Fibroblast of peridontal ligament (primary cell): ENCODE measurements at regions not wholly inside any gene's neighbourhood (a gene's known extent, or its start where the extent isn't known, plus 50 kb on each side); places are given as distances from the start of the nearest gene placed in this dataset.
A peak's percentile ranks its signal among the peaks of the same experiment; 100 is the strongest.
"Not testable (repeated sequence)": the region's sequence is repeated elsewhere in the genome, so short reads cannot be mapped to it uniquely, and the experiment has no call there.

Experiments
- DNase-seq: peaks from one replicate; pipeline ENCODE4 v3.0.0-alpha.2; 2010; ENCODE audit errors: extremely low read depth

DNA sequence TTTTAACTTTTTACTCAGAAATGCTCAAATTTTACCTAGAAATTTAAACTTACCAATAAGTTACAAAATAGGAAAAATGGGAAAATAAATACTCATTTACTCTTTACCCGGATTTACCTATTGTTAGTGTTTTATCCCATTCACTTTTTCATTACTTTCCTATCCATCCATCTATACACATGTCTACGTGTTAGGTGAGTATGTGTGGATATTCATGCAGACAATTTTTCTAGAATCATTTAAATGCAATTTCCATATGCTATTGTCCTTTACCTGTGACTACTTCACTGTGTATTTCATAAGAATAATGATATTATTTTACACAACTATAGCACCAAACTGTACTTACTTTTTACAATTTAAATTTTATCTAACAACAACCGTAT, 896.6 kb upstream of the INTU start:
- DNase-seq = no peak

GRCh38 chr4:126737899-126738526, 894.7 kb upstream of the INTU start:
- DNase-seq = no peak

GRCh38 chr4:126738527-126738923, 894.2 kb upstream of the INTU start:
- DNase-seq = no peak

- DNase-seq = no peak
Measured at GRCh38 chr4:126738926-126739325, 893.8 kb upstream of the INTU start.

GRCh38 chr4:126740687-126741086, 892.1 kb upstream of the INTU start:
- no peak for DNase-seq

GRCh38 chr4:126742048-126742447, 890.7 kb upstream of the INTU start:
- DNase-seq = no peak

- DNase-seq = no peak
Measured at GRCh38 chr4:126742885-126743284, 889.9 kb upstream of the INTU start.

DNA sequence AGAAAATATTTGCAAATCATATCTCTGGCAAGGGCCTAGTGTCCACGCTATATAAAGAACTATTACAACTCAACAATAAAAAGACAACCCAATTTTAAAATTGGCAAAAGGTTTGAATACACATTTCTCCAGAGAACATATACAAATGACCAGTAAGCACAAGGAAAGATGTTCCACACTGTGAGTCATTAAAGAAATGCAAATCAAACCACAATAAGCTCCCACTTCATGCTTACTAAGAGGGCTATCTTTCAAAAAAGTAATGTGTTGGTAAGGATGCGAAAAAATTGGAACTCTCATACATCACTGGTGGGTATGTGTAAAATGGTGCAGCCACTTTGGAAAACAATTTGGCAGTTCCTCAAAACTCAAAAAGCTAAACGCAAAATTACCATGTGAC, 884.0 kb upstream of the INTU start:
- DNase-seq = peak; percentile 43

- DNase-seq = no peak
Measured at GRCh38 chr4:126750723-126751122, 882.0 kb upstream of the INTU start.

DNA sequence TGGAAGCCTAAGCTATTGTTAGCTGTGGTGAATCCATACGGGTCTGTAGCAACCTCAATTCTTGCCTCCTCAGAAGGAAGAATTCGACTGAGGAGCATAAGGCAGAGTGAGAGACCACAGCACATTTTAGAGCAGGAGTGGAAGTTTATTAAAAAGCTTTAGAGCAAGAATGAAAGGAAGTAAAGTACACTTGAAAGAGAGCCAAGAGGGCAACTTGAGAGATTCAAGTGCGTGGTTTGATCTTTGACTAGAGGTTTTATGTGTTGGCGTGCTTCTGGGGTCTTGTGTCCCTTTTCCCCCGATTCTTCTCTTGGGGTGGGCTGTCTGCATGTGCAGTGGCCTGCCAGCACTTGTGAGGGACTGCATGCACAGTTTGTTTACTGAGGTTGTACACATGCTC, 880.6 kb upstream of the INTU start:
- no peak for DNase-seq

DNA sequence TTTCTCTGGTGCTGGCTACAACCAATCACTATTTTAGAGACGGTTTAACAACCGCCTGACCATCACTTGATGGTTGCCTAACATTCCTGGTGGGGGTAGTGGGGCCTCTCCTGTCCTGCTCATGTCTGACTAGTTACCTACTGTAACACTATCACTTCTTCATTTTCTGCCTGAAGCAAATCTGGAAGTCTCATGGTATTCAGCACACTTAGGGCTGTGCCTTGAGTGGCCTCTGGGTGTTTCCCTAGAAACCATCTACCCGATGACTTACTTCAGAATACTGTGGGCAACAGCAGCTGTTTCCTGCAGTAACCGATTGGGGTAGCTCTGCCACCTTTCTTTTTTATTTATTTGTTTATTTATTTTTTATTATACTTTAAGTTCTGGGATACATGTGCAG, 880.1 kb upstream of the INTU start:
- DNase-seq = no peak

DNA sequence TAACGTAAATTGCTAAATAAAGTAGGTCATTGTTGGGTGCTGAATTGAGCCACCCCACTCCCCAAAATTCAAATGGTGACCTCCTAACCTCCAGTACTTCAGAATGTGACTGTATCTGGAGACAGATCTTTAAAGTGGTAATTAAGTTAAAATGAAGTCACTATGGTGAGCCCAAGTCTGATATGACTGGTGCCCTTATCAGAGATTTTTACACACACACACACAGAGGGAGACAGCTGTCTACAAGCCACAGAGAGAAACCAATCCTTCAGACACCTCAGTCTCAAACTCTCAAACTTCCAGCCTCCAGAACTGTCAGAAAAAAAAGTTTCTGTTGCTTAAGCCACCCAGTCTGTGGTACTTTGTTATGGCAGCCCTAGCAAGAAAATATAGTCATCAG, 879.2 kb upstream of the INTU start:
- DNase-seq = no peak

DNA sequence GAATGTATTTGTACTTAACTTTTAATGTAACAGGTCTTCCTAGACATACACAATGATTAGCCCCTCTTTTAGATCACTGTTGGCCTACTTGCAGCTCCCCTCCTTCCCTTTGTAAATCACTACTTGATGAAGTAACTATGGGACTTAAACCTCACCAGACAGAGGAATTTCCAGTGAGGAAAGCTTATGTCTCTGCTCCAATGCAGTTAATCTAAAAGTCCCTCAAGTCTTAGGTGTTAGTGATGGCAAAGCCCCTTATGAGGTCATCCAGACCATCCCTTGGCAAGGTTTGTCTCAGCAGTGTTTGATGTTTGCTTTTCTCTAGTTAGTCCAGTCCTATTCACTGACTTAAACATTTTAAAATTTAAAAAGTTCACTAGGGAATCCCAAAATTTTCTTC, 877.3 kb upstream of the INTU start:
- no peak for DNase-seq

DNA sequence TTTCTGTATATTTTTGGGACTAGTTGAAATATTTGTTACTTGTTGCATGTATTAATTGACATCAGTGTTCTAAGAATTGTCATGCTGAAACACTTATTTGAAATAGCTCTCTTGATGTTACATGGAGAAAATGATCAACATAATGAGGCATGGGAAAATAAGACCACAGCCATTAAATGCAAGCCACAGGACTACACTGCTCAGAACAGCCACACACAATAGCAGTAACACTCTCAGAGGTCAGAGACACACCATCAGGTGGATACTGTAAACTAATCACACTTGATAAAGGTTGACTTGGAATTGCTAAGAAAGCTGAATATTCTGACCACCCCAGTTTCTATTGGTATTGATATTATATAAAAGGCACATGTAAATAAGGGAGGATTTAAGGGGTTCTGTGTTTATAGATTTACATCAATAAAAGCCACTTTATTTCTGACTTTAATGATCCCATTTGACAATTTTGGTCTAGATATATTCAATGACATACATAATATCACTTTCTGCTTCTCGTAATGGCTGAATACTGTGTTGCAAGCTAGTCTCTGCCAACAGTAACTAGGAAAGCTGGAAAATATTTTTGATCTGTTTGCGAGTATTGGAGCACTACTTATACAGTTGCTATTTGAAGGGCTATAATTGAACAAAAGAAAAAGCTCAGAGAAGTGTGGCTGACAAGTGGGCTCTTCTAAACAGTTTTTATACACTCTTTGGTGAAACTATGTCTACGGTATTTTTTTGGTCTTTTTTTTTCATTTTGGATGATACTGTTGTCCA, 876.5 kb upstream of the INTU start:
- no peak for DNase-seq

- no peak for DNase-seq
Measured at GRCh38 chr4:126757219-126757618, 875.5 kb upstream of the INTU start.

DNA sequence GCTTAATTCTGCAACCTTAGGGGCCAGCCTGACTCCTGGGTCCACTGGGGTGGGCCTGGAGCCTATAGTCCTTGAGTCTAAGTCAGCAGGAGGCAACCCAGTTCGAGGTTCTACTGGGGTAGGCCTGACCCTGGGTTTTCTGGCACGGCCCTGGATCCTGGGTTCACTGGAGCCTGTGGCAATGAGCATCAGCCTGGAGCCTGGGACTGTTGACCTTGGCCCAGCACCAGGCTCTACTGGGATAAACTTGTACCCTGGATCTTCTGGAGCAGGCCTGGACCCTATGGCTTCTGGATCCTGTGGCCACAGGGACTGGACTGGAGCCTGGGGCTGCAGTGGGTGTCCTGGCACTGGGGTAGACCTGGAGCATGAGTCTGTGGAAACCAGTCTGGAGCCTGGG, 874.3 kb upstream of the INTU start:
- no peak for DNase-seq

DNA sequence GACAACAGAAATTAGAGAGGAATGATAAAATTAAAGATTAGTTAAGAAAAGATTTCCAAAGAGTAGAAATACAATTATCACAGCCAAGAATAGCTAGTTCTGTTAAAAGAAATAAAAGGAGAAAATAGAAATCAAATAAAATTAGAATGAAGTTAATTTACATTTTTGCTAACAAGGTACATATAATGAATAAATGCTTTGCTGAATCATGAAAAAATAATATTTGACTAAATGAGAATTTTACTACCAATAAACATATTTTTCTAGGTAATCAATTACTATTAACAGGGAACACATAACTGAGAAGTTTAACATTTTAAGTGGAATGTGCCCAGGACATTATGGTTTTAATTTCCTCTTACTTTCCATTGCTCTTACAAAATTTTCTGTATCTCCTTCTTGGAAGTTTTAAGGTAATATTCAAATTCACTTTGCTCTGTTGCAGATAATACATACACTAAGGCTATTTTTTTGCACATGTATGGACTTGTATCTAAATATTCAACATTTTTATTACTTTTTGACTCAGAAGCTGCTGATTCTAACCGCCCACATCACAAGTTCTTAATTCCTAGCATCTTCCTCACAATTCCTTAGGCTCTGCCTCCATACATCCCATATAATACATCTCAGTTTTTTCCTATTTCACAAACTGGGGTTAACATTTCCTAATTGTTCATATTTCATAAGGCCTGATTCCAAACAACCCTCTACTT, 870.7 kb upstream of the INTU start:
- DNase-seq = no peak

- no peak for DNase-seq
Measured at GRCh38 chr4:126762663-126763247, 870.0 kb upstream of the INTU start.

- DNase-seq = peak; percentile 61
Measured at GRCh38 chr4:126766241-126766640, 866.5 kb upstream of the INTU start.

DNA sequence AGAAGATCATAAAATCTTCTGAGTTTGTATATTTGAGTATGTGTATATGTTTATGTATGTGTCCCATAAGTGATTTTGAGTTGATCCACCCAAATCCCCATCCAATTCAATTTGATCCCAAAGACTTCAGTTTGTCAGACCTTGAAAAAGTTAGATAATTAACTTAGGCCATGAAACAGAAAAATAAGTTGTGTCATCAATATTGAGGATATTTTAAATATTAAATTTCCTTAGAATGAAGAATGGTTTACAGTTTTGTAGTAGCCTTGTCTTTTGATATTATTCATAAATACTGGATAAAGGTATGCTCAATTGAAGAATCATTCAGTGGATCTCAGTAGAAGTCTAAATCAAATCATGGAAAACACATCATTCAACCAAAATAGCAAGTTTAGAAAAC, 864.4 kb upstream of the INTU start:
- DNase-seq = no peak

DNA sequence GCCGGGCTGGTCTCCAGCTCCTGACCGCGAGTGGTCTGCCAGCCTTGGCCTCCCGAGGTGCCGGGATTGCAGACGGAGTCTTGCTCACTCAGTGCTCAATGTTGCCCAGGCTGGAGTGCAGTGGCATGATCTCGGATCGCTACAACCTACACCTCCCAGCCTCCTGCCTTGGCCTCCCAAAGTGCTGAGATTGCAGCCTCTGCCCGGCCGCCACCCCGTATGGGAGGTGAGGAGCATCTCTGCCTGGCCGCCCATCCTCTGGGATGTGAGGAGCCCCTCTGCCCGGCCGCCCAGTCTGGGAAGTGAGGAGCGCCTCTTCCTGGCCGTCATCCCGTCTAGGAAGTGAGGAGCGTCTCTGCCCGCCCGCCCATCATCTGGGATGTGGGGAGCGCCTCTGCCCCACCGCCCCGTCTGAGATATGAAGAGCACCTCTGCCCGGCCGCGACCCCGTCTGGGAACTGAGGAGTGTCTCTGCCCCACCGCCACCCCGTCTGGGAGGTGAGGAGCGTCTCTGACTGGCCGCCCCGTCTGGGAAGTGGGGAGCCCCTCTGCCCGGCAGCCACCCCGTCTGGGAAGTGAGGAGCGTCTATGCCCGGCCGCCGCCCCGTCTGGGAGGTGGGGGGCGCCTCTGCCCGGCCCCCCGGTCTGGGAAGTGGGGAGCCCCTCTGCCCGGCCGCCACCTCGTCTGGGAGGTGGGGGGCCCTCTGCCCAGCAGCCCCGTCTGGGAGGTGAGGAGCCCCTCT, 861.8 kb upstream of the INTU start:
- not testable (repeated sequence) for DNase-seq

DNA sequence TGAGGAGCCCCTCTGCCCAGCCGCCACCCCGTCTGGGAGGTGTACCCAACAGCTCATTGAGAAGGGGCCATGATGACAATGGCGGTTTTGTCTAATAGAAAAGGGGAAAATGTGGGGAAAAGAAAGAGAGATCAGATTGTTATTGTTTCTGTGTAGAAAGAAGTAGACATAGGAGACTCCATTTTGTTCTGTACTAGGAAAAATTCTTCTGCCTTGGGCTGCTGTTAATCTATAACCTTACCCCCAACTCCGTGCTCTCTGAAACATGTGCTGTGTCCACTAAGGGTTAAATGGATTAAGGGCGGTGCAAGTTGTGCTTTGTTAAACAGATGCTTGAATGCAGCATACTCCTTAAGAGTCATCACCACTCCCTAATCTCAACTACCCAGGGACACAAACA, 861.1 kb upstream of the INTU start:
- not testable (repeated sequence) for DNase-seq
